OCI-LY3 (cell line): ENCODE measurements at regions not wholly inside any gene's neighbourhood (a gene's known extent, or its start where the extent isn't known, plus 50 kb on each side); places are given as distances from the start of the nearest gene placed in this dataset.

Experiments used
- H2AFZ ChIP-seq: fragments of 200-600, 300-600 bp; shearing (Covaris generic); 2 replicates; pipeline ENCODE4 v1.6.0; 2014; ENCODE audit warnings: antibody characterized with exemption, low read depth, low read length
- H3K27ac ChIP-seq: fragments of 200-600, 300-600 bp; sonication (generic); 2 replicates; pipeline ENCODE4 v1.5.1; 2014; ENCODE audit warnings: mild to moderate bottlenecking, low read length, moderate library complexity, mixed read lengths
- H3K27me3 ChIP-seq: fragments of 200-600, 300-600 bp; sonication (generic); 2 replicates; pipeline ENCODE4 v1.6.1; 2014; ENCODE audit warnings: low read depth, low read length, mixed read lengths
- H3K36me3 ChIP-seq: fragments of 200-600, 300-600 bp; sonication (generic); replicated peaks from 2 replicates; pipeline ENCODE3; 2014; ENCODE audit warnings: low read depth, low read length, mixed read lengths
- H3K4me1 ChIP-seq: fragments of 300-600, 200-600 bp; sonication (generic); 2 replicates; pipeline ENCODE4 v1.6.1; 2014; ENCODE audit warnings: low read length, mixed read lengths
- H3K4me2 ChIP-seq: fragments of 200-600, 300-600 bp; sonication (generic); 2 replicates; pipeline ENCODE4 v1.6.1; 2014; ENCODE audit warnings: low read length, mixed read lengths
- H3K4me3 ChIP-seq: fragments of 300-600, 200-600 bp; sonication (generic); 2 replicates; pipeline ENCODE4 v1.5.1; 2014; ENCODE audit warnings: antibody characterized with exemption, mild to moderate bottlenecking, low read length, moderate library complexity
- H3K79me2 ChIP-seq: fragments of 300-600, 200-600 bp; shearing (Covaris generic); 2 replicates; pipeline ENCODE4 v1.6.1; 2014; ENCODE audit warnings: mild to moderate bottlenecking, low read length, mixed read lengths
- H3K9ac ChIP-seq: fragments of 300-600, 200-600 bp; shearing (Covaris generic); 2 replicates; pipeline ENCODE4 v1.6.0; 2014; ENCODE audit warnings: mild to moderate bottlenecking, low read length, moderate library complexity
- H3K9me3 ChIP-seq: fragments of 200-600, 300-600 bp; shearing (Covaris generic); 2 replicates; pipeline ENCODE4 v1.6.1; 2014; ENCODE audit warnings: low read length, mixed read lengths; ENCODE audit not compliant: insufficient read depth
- H4K20me1 ChIP-seq: fragments of 200-600, 300-600 bp; sonication (generic); 2 replicates; pipeline ENCODE4 v1.6.1; 2016; ENCODE audit warnings: low read length, mixed read lengths; ENCODE audit not compliant: insufficient read depth
- CTCF ChIP-seq: fragments of 200-600, 300-600 bp; sonication (generic); IDR thresholded peaks from 2 replicates; pipeline ENCODE4 v1.5.1; 2014; ENCODE audit warnings: antibody characterized with exemption, low read length, low read depth
- EZH2phosphoT487 ChIP-seq: fragments of 200-600 bp; shearing (Covaris generic); IDR thresholded peaks from 2 replicates; pipeline ENCODE4 v1.6.1; 2018; ENCODE audit warnings: antibody characterized with exemption, mixed run types, low read depth

GRCh38 chr19:24002256-24002945 lies 84.6 kb upstream of the ZNF254 start:
- no peak overlapping the region for H3K9ac ChIP-seq
- no peaks in the 10 kb centered on the region for H3K79me2 ChIP-seq
- H3K9me3 ChIP-seq: peaks cover 12% of the 10 kb centered on the region
- H3K4me1 ChIP-seq: no peaks in the 10 kb centered on the region
- no peak overlapping the region for H3K4me3 ChIP-seq
- H3K4me2 ChIP-seq: no peak overlapping the region
- H2AFZ ChIP-seq: no peak overlapping the region
- no peak for TF ChIP-seq CTCF
- TF ChIP-seq EZH2phosphoT487: no peak
- H3K36me3 ChIP-seq: no peaks in the 10 kb centered on the region
- no peaks in the 10 kb centered on the region for H4K20me1 ChIP-seq
- H3K27ac ChIP-seq: no peak overlapping the region
- H3K27me3 ChIP-seq: no peaks in the 10 kb centered on the region

GRCh38 chr19:24003537-24003936 lies 83.5 kb upstream of the ZNF254 start:
- Histone ChIP-seq H4K20me1 (no peaks in the 10 kb centered on the region), H2AFZ (no peak overlapping the region), H3K36me3 (no peaks in the 10 kb centered on the region), H3K4me1 (no peaks in the 10 kb centered on the region), H3K27ac (no peak overlapping the region), H3K79me2 (no peaks in the 10 kb centered on the region), H3K4me3 (no peak overlapping the region), H3K27me3 (no peaks in the 10 kb centered on the region), H3K4me2 (no peak overlapping the region), H3K9me3 (0 out of 2 replicates have a peak, but pooled peaks cover 7% of the 10 kb centered on the region), H3K9ac (no peak overlapping the region)
- TF ChIP-seq EZH2phosphoT487: no peak
- no peak for TF ChIP-seq CTCF

GRCh38 chr19:24004166-24004565 lies 82.8 kb upstream of the ZNF254 start:
- H3K9me3 ChIP-seq: 0 out of 2 replicates have a peak, but pooled peaks cover 7% of the 10 kb centered on the region

More at GRCh38 chr19:24004166-24004565, 82.8 kb upstream of the ZNF254 start:
- Histone ChIP-seq H3K4me2 (no peak overlapping the region), H3K9ac (no peak overlapping the region), H2AFZ (no peak overlapping the region), H3K27me3 (no peaks in the 10 kb centered on the region), H3K4me3 (no peak overlapping the region), H3K27ac (no peak overlapping the region), H3K4me1 (no peaks in the 10 kb centered on the region), H3K36me3 (no peaks in the 10 kb centered on the region), H3K79me2 (no peaks in the 10 kb centered on the region), H4K20me1 (no peaks in the 10 kb centered on the region)
- TF ChIP-seq EZH2phosphoT487: no peak
- TF ChIP-seq CTCF: no peak
